ENCODE measurements at regions not wholly inside any gene's neighbourhood (a gene's known extent, or its start where the extent isn't known, plus 50 kb on each side); places are given as distances from the start of the nearest gene placed in this dataset.
"Not testable (repeated sequence)": the region's sequence is repeated elsewhere in the genome, so short reads cannot be mapped to it uniquely, and the experiment has no call there.

- WGBS (ENCODE audit: insufficient coverage, low lambda C conversion rate), result no CpG with 5 or more reads among the region's 14 CpGs
- no peaks in the 10 kb centered on the region for H3K9me3 ChIP-seq (ENCODE audit: control insufficient read depth, low read depth, low read length)
- H3K27ac ChIP-seq (ENCODE audit: low read length), result no peak overlapping the region
- no peaks in the 10 kb centered on the region for H3K27me3 ChIP-seq (ENCODE audit: control insufficient read depth, insufficient read depth, low read length)
- H3K4me3 ChIP-seq (ENCODE audit: low read length), result no peak overlapping the region
- no peaks in the 10 kb centered on the region for H3K36me3 ChIP-seq (ENCODE audit: control insufficient read depth, insufficient read depth, low read length)
- DNase-seq, result no peak
- H3K4me1 ChIP-seq (ENCODE audit: control insufficient read depth, insufficient read depth, low read length), result peaks cover 9% of the 10 kb centered on the region
Measured at GRCh38 chr10:11691319-11691755, 50.8 kb upstream of the ECHDC3 start.

- Histone ChIP-seq H3K4me1 (ENCODE audit: control insufficient read depth, insufficient read depth, low read length) (peaks cover 14% of the 10 kb centered on the region), H3K27me3 (ENCODE audit: control insufficient read depth, insufficient read depth, low read length) (no peaks in the 10 kb centered on the region), H3K4me3 (ENCODE audit: low read length) (no peak overlapping the region), H3K27ac (ENCODE audit: low read length) (peak overlapping the region; percentile 55), H3K9me3 (ENCODE audit: control insufficient read depth, low read depth, low read length) (no peaks in the 10 kb centered on the region), H3K36me3 (ENCODE audit: control insufficient read depth, insufficient read depth, low read length) (no peaks in the 10 kb centered on the region)
- peak; percentile 78 to 88 for DNase-seq
- WGBS (ENCODE audit: insufficient coverage, low lambda C conversion rate), result 36% methylated on average over 5 of the region's 22 CpGs
Measured at GRCh38 chr10:11689945-11690736, 52.0 kb upstream of the ECHDC3 start.

GRCh38 chr10:11688448-11688795 lies 53.8 kb upstream of the ECHDC3 start:
- WGBS (ENCODE audit: insufficient coverage, low lambda C conversion rate), result no CpG with 5 or more reads among the region's 3 CpGs
- peaks cover 21% of the 10 kb centered on the region for H3K4me1 ChIP-seq (ENCODE audit: control insufficient read depth, insufficient read depth, low read length)
- DNase-seq; H3K4me3 ChIP-seq (ENCODE audit: low read length); H3K9me3 ChIP-seq (ENCODE audit: control insufficient read depth, low read depth, low read length); H3K27ac ChIP-seq (ENCODE audit: low read length); H3K27me3 ChIP-seq (ENCODE audit: control insufficient read depth, insufficient read depth, low read length); H3K36me3 ChIP-seq (ENCODE audit: control insufficient read depth, insufficient read depth, low read length): not testable (repeated sequence)

- no peak overlapping the region for H3K4me3 ChIP-seq (ENCODE audit: low read length)
- no peaks in the 10 kb centered on the region for H3K9me3 ChIP-seq (ENCODE audit: control insufficient read depth, low read depth, low read length)
- H3K36me3 ChIP-seq (ENCODE audit: control insufficient read depth, insufficient read depth, low read length), result no peaks in the 10 kb centered on the region
- no peak overlapping the region for H3K27ac ChIP-seq (ENCODE audit: low read length)
- no peak for DNase-seq
- peaks cover 25% of the 10 kb centered on the region for H3K4me1 ChIP-seq (ENCODE audit: control insufficient read depth, insufficient read depth, low read length)
- 80% methylated on average over 1 of the region's 8 CpGs for WGBS (ENCODE audit: insufficient coverage, low lambda C conversion rate)
- H3K27me3 ChIP-seq (ENCODE audit: control insufficient read depth, insufficient read depth, low read length), result no peaks in the 10 kb centered on the region
Measured at GRCh38 chr10:11687779-11688447, 54.3 kb upstream of the ECHDC3 start.

- WGBS (ENCODE audit: insufficient coverage, low lambda C conversion rate), result no CpG with 5 or more reads among the region's 8 CpGs
- H3K4me1 ChIP-seq (ENCODE audit: control insufficient read depth, insufficient read depth, low read length), result peaks cover 25% of the 10 kb centered on the region
- H3K9me3 ChIP-seq (ENCODE audit: control insufficient read depth, low read depth, low read length), result no peaks in the 10 kb centered on the region
- H3K4me3 ChIP-seq (ENCODE audit: low read length), result no peak overlapping the region
- no peaks in the 10 kb centered on the region for H3K36me3 ChIP-seq (ENCODE audit: control insufficient read depth, insufficient read depth, low read length)
- peak in 1 of 2 donors; percentile 40 for DNase-seq
- no peaks in the 10 kb centered on the region for H3K27me3 ChIP-seq (ENCODE audit: control insufficient read depth, insufficient read depth, low read length)
- H3K27ac ChIP-seq (ENCODE audit: low read length), result no peak overlapping the region
Measured at GRCh38 chr10:11687357-11687771, 54.8 kb upstream of the ECHDC3 start.

GRCh38 chr10:11685787-11686218 lies 56.4 kb upstream of the ECHDC3 start:
- Histone ChIP-seq H3K9me3 (ENCODE audit: control insufficient read depth, low read depth, low read length) (no peaks in the 10 kb centered on the region), H3K27me3 (ENCODE audit: control insufficient read depth, insufficient read depth, low read length) (no peaks in the 10 kb centered on the region), H3K36me3 (ENCODE audit: control insufficient read depth, insufficient read depth, low read length) (no peaks in the 10 kb centered on the region), H3K27ac (ENCODE audit: low read length) (no peak overlapping the region), H3K4me3 (ENCODE audit: low read length) (no peak overlapping the region), H3K4me1 (ENCODE audit: control insufficient read depth, insufficient read depth, low read length) (peaks cover 25% of the 10 kb centered on the region)
- 30% methylated on average over 3 of the region's 7 CpGs for WGBS (ENCODE audit: insufficient coverage, low lambda C conversion rate)
- peak; percentile 43 to 76 for DNase-seq

GRCh38 chr10:11684717-11685645 lies 57.2 kb upstream of the ECHDC3 start:
- Histone ChIP-seq H3K4me1 (ENCODE audit: control insufficient read depth, insufficient read depth, low read length) (peaks cover 20% of the 10 kb centered on the region), H3K9me3 (ENCODE audit: control insufficient read depth, low read depth, low read length) (no peaks in the 10 kb centered on the region), H3K36me3 (ENCODE audit: control insufficient read depth, insufficient read depth, low read length) (no peaks in the 10 kb centered on the region), H3K27me3 (ENCODE audit: control insufficient read depth, insufficient read depth, low read length) (no peaks in the 10 kb centered on the region), H3K4me3 (ENCODE audit: low read length) (no peak overlapping the region), H3K27ac (ENCODE audit: low read length) (peak overlapping the region; percentile 5)
- 93% methylated on average over 3 of the region's 26 CpGs for WGBS (ENCODE audit: insufficient coverage, low lambda C conversion rate)
- DNase-seq, result peak; percentile 69 to 89

- H3K27ac ChIP-seq (ENCODE audit: low read length); H3K9me3 ChIP-seq (ENCODE audit: control insufficient read depth, low read depth, low read length); DNase-seq; H3K27me3 ChIP-seq (ENCODE audit: control insufficient read depth, insufficient read depth, low read length); H3K4me3 ChIP-seq (ENCODE audit: low read length); H3K36me3 ChIP-seq (ENCODE audit: control insufficient read depth, insufficient read depth, low read length): not testable (repeated sequence)
- H3K4me1 ChIP-seq (ENCODE audit: control insufficient read depth, insufficient read depth, low read length), result peaks cover 16% of the 10 kb centered on the region
- no CpG with 5 or more reads among the region's 4 CpGs for WGBS (ENCODE audit: insufficient coverage, low lambda C conversion rate)
Measured at GRCh38 chr10:11684341-11684716, 57.9 kb upstream of the ECHDC3 start.

GRCh38 chr10:11683529-11684320 lies 58.5 kb upstream of the ECHDC3 start:
- no peak overlapping the region for H3K4me3 ChIP-seq (ENCODE audit: low read length)
- peaks cover 16% of the 10 kb centered on the region for H3K4me1 ChIP-seq (ENCODE audit: control insufficient read depth, insufficient read depth, low read length)
- no peaks in the 10 kb centered on the region for H3K27me3 ChIP-seq (ENCODE audit: control insufficient read depth, insufficient read depth, low read length)
- no peak overlapping the region for H3K27ac ChIP-seq (ENCODE audit: low read length)
- WGBS (ENCODE audit: insufficient coverage, low lambda C conversion rate), result no CpG with 5 or more reads among the region's 14 CpGs
- no peaks in the 10 kb centered on the region for H3K36me3 ChIP-seq (ENCODE audit: control insufficient read depth, insufficient read depth, low read length)
- no peaks in the 10 kb centered on the region for H3K9me3 ChIP-seq (ENCODE audit: control insufficient read depth, low read depth, low read length)
- no peak for DNase-seq

Measured in large intestine (tissue), 3 donors.